ENCODE measurements at regions not wholly inside any gene's neighbourhood (a gene's known extent, or its start where the extent isn't known, plus 50 kb on each side); places are given as distances from the start of the nearest gene placed in this dataset.

DNA sequence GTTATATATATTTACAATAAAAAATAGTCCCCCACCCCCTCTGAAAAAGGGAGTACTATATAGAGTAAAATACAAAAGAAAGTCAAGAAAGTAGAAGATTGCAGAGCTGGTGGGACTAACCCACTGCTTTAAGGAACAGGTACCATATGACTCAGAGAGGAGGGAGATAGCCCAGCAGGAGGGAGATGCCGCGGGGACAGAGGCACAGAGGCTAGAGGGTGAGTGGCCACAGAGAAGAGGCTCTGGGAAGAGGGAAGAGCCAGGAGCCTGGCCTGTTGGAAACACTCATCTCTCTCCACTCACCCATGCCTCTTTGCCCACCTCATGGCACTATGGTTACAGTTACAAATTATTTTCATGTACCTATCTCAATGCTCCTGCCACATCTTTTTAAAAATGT lies 53.6 kb upstream of the LYVE1 start:
- H3K9me2 ChIP-seq (ENCODE audit: insufficient read depth): no peaks in the 10 kb centered on the region
- ChIA-PET CTCF (no interaction called here), POLR2A (ENCODE audit: unreplicated experiment) (no interaction called here)
- no peaks in the 10 kb centered on the region for H3F3A ChIP-seq (ENCODE audit: insufficient read depth, low read depth)
- no TSS peak for BruUV-seq (replicated peaks)
- H3K4me3 ChIP-seq: no peak overlapping the region
- no peaks in the 10 kb centered on the region for H3K4me1 ChIP-seq (replicated peaks; ENCODE audit: insufficient read depth)
- DNase-seq: no peak
- H3K9me3 ChIP-seq (ENCODE audit: insufficient read depth, low read depth): no peaks in the 10 kb centered on the region
- no peak for TF ChIP-seq EZH2 (IDR thresholded peaks at IDR 0.05; ENCODE audit: low read depth)
- TF ChIP-seq CTCF (conservative IDR thresholded peaks at IDR 0.05): no peak
- no peaks in the 10 kb centered on the region for H3K36me3 ChIP-seq (ENCODE audit: low read depth)
- no peak overlapping the region for H3K4me2 ChIP-seq
- no peaks in the 10 kb centered on the region for H4K20me1 ChIP-seq (ENCODE audit: insufficient read depth)
- no peak overlapping the region for H3K27ac ChIP-seq
- no peaks in the 10 kb centered on the region for H3K27me3 ChIP-seq (ENCODE audit: insufficient read depth, low read depth)
- no peak overlapping the region for H2AFZ ChIP-seq
- intact Hi-C loops (cut with micrococcal nuclease; ENCODE audit: unreplicated experiment): no loop called here
- H3K79me2 ChIP-seq (ENCODE audit: low read depth): no peaks in the 10 kb centered on the region

- no peaks in the 10 kb centered on the region for H3K9me2 ChIP-seq (ENCODE audit: insufficient read depth)
- no peaks in the 10 kb centered on the region for H3F3A ChIP-seq (ENCODE audit: insufficient read depth, low read depth)
- no peak overlapping the region for H3K4me3 ChIP-seq
- no peak overlapping the region for H3K4me2 ChIP-seq
- ChIA-PET CTCF (no interaction called here), POLR2A (ENCODE audit: unreplicated experiment) (no interaction called here)
- H3K9me3 ChIP-seq (ENCODE audit: insufficient read depth, low read depth): no peaks in the 10 kb centered on the region
- no peaks in the 10 kb centered on the region for H4K20me1 ChIP-seq (ENCODE audit: insufficient read depth)
- DNase-seq: no peak
- no peaks in the 10 kb centered on the region for H3K79me2 ChIP-seq (ENCODE audit: low read depth)
- no peak overlapping the region for H3K27ac ChIP-seq
- no peak overlapping the region for H2AFZ ChIP-seq
- BruUV-seq (replicated peaks): no TSS peak
- no peaks in the 10 kb centered on the region for H3K36me3 ChIP-seq (ENCODE audit: low read depth)
- intact Hi-C loops (cut with micrococcal nuclease; ENCODE audit: unreplicated experiment): no loop called here
- no peaks in the 10 kb centered on the region for H3K4me1 ChIP-seq (replicated peaks; ENCODE audit: insufficient read depth)
- TF ChIP-seq CTCF (conservative IDR thresholded peaks at IDR 0.05) (no peak), EZH2 (IDR thresholded peaks at IDR 0.05; ENCODE audit: low read depth) (no peak)
- no peaks in the 10 kb centered on the region for H3K27me3 ChIP-seq (ENCODE audit: insufficient read depth, low read depth)
Measured at GRCh38 chr11:10619131-10619680, 50.7 kb upstream of the LYVE1 start.

DNA sequence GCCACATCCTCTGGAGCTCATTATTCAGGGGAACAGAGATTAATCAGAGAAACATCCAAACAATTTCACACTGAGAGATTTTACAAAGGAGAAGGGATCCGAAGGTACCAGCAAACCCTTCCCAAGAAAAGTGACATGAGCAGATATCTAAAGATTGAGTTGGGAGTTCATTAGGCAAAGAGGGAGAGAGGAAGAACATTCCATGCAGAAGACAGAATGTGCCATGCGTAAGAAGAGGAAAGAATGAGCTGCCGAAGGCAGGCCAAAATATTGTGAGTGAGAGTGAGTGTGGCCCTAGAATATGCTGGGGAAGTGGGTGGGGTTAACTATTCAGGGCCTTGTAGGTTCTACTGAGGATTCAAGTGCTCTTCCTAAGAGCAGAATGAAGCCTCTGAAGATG lies 50.0 kb upstream of the LYVE1 start:
- H3K9me3 ChIP-seq (ENCODE audit: insufficient read depth, low read depth): no peaks in the 10 kb centered on the region
- DNase-seq: no peak
- no peaks in the 10 kb centered on the region for H3K27me3 ChIP-seq (ENCODE audit: insufficient read depth, low read depth)
- BruUV-seq (replicated peaks): no TSS peak
- H3K4me3 ChIP-seq: no peak overlapping the region
- TF ChIP-seq EZH2 (IDR thresholded peaks at IDR 0.05; ENCODE audit: low read depth) (no peak), CTCF (conservative IDR thresholded peaks at IDR 0.05) (no peak)
- H3K4me1 ChIP-seq (replicated peaks; ENCODE audit: insufficient read depth): no peaks in the 10 kb centered on the region
- ChIA-PET CTCF (no interaction called here), POLR2A (ENCODE audit: unreplicated experiment) (no interaction called here)
- H3K79me2 ChIP-seq (ENCODE audit: low read depth): no peaks in the 10 kb centered on the region
- intact Hi-C loops (cut with micrococcal nuclease; ENCODE audit: unreplicated experiment): no loop called here
- H4K20me1 ChIP-seq (ENCODE audit: insufficient read depth): no peaks in the 10 kb centered on the region
- H3K27ac ChIP-seq: no peak overlapping the region
- H3F3A ChIP-seq (ENCODE audit: insufficient read depth, low read depth): no peaks in the 10 kb centered on the region
- no peaks in the 10 kb centered on the region for H3K9me2 ChIP-seq (ENCODE audit: insufficient read depth)
- no peak overlapping the region for H3K4me2 ChIP-seq
- H2AFZ ChIP-seq: no peak overlapping the region
- no peaks in the 10 kb centered on the region for H3K36me3 ChIP-seq (ENCODE audit: low read depth)

Data from PC-9 (cell line).